Sciatic nerve (tissue), 2 donors: ENCODE measurements at regions not wholly inside any gene's neighbourhood (a gene's known extent, or its start where the extent isn't known, plus 50 kb on each side); places are given as distances from the start of the nearest gene placed in this dataset.
"Not testable (repeated sequence)": the region's sequence is repeated elsewhere in the genome, so short reads cannot be mapped to it uniquely, and the experiment has no call there.

Experiments used
- ATAC-seq: fragments of 200-7000 bp; cut with Tn5 transposase; one replicate; pipeline ENCODE4 v1.9.1; 2020; ENCODE audit warnings: mild to moderate bottlenecking, moderate library complexity
- DNase-seq: peaks from one replicate; pipeline ENCODE4 v3.0.0-alpha.2; 2020; ENCODE audit warnings: low spot score
- intact Hi-C: fragments of 100-400 bp; cut with DNase I; formaldehyde crosslinking; loops from one replicate; pipeline ENCODE4 v1.14.2; 2022
- donor health status: DM: no; HTN: no; CAD: no.
- donor health status: DM: no; HTN: no; CAD: no.

GRCh38 chr10:38209332-38209731, 115.2 kb downstream of the ZNF37A start:
- ATAC-seq = no peak
- intact Hi-C loops = no loop called here

GRCh38 chr10:38209748-38210147, 115.6 kb downstream of the ZNF37A start:
- not testable (repeated sequence) for ATAC-seq

More at GRCh38 chr10:38209332-38209731, 115.2 kb downstream of the ZNF37A start:
- DNase-seq = no peak

GRCh38 chr10:38212460-38212859, 118.3 kb downstream of the ZNF37A start:
- intact Hi-C loops = no loop called here
- ATAC-seq (no peak), DNase-seq (no peak)

More at GRCh38 chr10:38209748-38210147, 115.6 kb downstream of the ZNF37A start:
- DNase-seq, intact Hi-C loops: not testable (repeated sequence)

- intact Hi-C loops = no loop called here
- ATAC-seq = no peak
- no peak for DNase-seq
These were observed 132.2 kb downstream of the ZNF37A start for GRCh38 chr10:38226385-38226784.

GRCh38 chr10:38228394-38228793, 134.3 kb downstream of the ZNF37A start:
- DNase-seq (no peak), ATAC-seq (no peak)
- intact Hi-C loops = no loop called here

GRCh38 chr10:38238479-38238878, 144.3 kb downstream of the ZNF37A start:
- intact Hi-C loops, DNase-seq, ATAC-seq: not testable (repeated sequence)

- ATAC-seq, DNase-seq, intact Hi-C loops: not testable (repeated sequence)
These were observed 148.0 kb downstream of the ZNF37A start for GRCh38 chr10:38242061-38242649.

- DNase-seq, intact Hi-C loops, ATAC-seq: not testable (repeated sequence)
These were observed 154.0 kb downstream of the ZNF37A start for GRCh38 chr10:38248113-38248512.

- DNase-seq, intact Hi-C loops, ATAC-seq: not testable (repeated sequence)
These were observed 158.4 kb downstream of the ZNF37A start for GRCh38 chr10:38252551-38252950.

GRCh38 chr10:38267555-38267954, 173.4 kb downstream of the ZNF37A start:
- ATAC-seq, intact Hi-C loops, DNase-seq: not testable (repeated sequence)

- intact Hi-C loops, ATAC-seq, DNase-seq: not testable (repeated sequence)
These were observed 176.9 kb downstream of the ZNF37A start for GRCh38 chr10:38271031-38271430.

- ATAC-seq, DNase-seq, intact Hi-C loops: not testable (repeated sequence)
These were observed 180.7 kb downstream of the ZNF37A start for GRCh38 chr10:38274879-38275278.

GRCh38 chr10:38292560-38292959, 198.4 kb downstream of the ZNF37A start:
- DNase-seq, intact Hi-C loops, ATAC-seq: not testable (repeated sequence)

- ATAC-seq, intact Hi-C loops, DNase-seq: not testable (repeated sequence)
These were observed 216.0 kb downstream of the ZNF37A start for GRCh38 chr10:38310111-38310510.

GRCh38 chr10:38315090-38315805, 221.1 kb downstream of the ZNF37A start:
- intact Hi-C loops, ATAC-seq, DNase-seq: not testable (repeated sequence)

- intact Hi-C loops, DNase-seq, ATAC-seq: not testable (repeated sequence)
These were observed 227.3 kb downstream of the ZNF37A start for GRCh38 chr10:38321393-38321792.

- ATAC-seq, intact Hi-C loops, DNase-seq: not testable (repeated sequence)
These were observed 236.2 kb downstream of the ZNF37A start for GRCh38 chr10:38330306-38330705.

- DNase-seq, ATAC-seq, intact Hi-C loops: not testable (repeated sequence)
These were observed 237.0 kb downstream of the ZNF37A start for GRCh38 chr10:38331106-38331505.

GRCh38 chr10:38333699-38334098, 239.6 kb downstream of the ZNF37A start:
- DNase-seq, intact Hi-C loops, ATAC-seq: not testable (repeated sequence)

GRCh38 chr10:38350645-38351044, 256.5 kb downstream of the ZNF37A start:
- ATAC-seq, DNase-seq, intact Hi-C loops: not testable (repeated sequence)
